SU-DHL-6 (cell line): ENCODE measurements at regions not wholly inside any gene's neighbourhood (a gene's known extent, or its start where the extent isn't known, plus 50 kb on each side); places are given as distances from the start of the nearest gene placed in this dataset.

Experiments used
- H2AFZ ChIP-seq: fragments of 200-600 bp; sonication (generic); 2 replicates; pipeline ENCODE4 v1.6.1; 2014; ENCODE audit warnings: low read depth, mild to moderate bottlenecking, moderate library complexity, mixed read lengths, antibody characterized with exemption, low read length; ENCODE audit not compliant: severe bottlenecking
- H3F3A ChIP-seq: fragments of 200-600 bp; shearing (Covaris generic); 2 replicates; pipeline ENCODE4 v1.6.0; 2016; ENCODE audit warnings: antibody characterized with exemption, mild to moderate bottlenecking; ENCODE audit not compliant: insufficient read depth
- H3K27ac ChIP-seq: fragments of 200-600 bp; sonication (generic); 2 replicates; pipeline ENCODE4 v1.5.1; 2016; ENCODE audit warnings: low read depth, mild to moderate bottlenecking, low read length, moderate library complexity, mixed read lengths
- H3K27me3 ChIP-seq: fragments of 200-600 bp; sonication (generic), shearing (Covaris generic); 2 replicates; pipeline ENCODE4 v1.6.0; 2014; ENCODE audit warnings: mild to moderate bottlenecking, low read length
- H3K36me3 ChIP-seq: fragments of 200-600 bp; sonication (generic); 2 replicates; pipeline ENCODE4 v1.6.1; 2014; ENCODE audit warnings: mild to moderate bottlenecking, low read length, mixed read lengths
- H3K4me2 ChIP-seq: fragments of 300-600, 200-600 bp; shearing (Covaris generic), sonication (generic); 2 replicates; pipeline ENCODE4 v1.6.0; 2014; ENCODE audit warnings: low read length, low read depth, mild to moderate bottlenecking; ENCODE audit not compliant: poor library complexity, severe bottlenecking
- H3K4me3 ChIP-seq: fragments of 200-600 bp; sonication (generic); 2 replicates; pipeline ENCODE4 v1.5.1; 2014; ENCODE audit warnings: antibody characterized with exemption, low read length, mild to moderate bottlenecking, mixed read lengths; ENCODE audit not compliant: insufficient read depth, poor library complexity, severe bottlenecking
- H3K79me2 ChIP-seq: fragments of 200-600 bp; sonication (generic); 2 replicates; pipeline ENCODE4 v1.6.1; 2014; ENCODE audit warnings: mild to moderate bottlenecking, low read length, moderate library complexity; ENCODE audit not compliant: insufficient read depth
- H3K9ac ChIP-seq: fragments of 200-600 bp; sonication (generic); 2 replicates; pipeline ENCODE4 v1.7.0; 2014; ENCODE audit warnings: mild to moderate bottlenecking, low read length
- H3K9me2 ChIP-seq: fragments of 200-600 bp; sonication (generic); replicated peaks from 2 replicates; pipeline ENCODE4 v1.6.1; 2014; ENCODE audit warnings: low read length; ENCODE audit not compliant: insufficient read depth
- H3K9me3 ChIP-seq: fragments of 200-600 bp; sonication (generic); 2 replicates; pipeline ENCODE4 v1.6.1; 2014; ENCODE audit warnings: low read length, mixed read lengths; ENCODE audit not compliant: insufficient read depth
- H4K20me1 ChIP-seq: fragments of 200-600 bp; sonication (generic); 2 replicates; pipeline ENCODE4 v1.6.1; 2014; ENCODE audit warnings: low read depth, mild to moderate bottlenecking, antibody characterized with exemption, low read length, moderate library complexity, mixed read lengths
- EZH2phosphoT487 ChIP-seq: fragments of 200-600 bp; sonication (generic), shearing (Covaris generic); conservative IDR thresholded peaks from 2 replicates; pipeline ENCODE4 v1.6.1; 2018; ENCODE audit warnings: mild to moderate bottlenecking, antibody characterized with exemption, low read length, moderate library complexity, mixed read lengths
- TF ChIP-seq, protein P1 (sequence below): fragments of 200-600 bp; sonication (generic); IDR thresholded peaks from one replicate; pipeline ENCODE4 v1.5.1; 2017; ENCODE audit warnings: antibody characterized with exemption, mild to moderate bottlenecking, low read length, moderate library complexity; ENCODE audit not compliant: insufficient read depth, poor library complexity, severe bottlenecking

- no peaks in the 10 kb centered on the region; the same call in 1 of the 2 replicates for H4K20me1 ChIP-seq
- no peaks in the 10 kb centered on the region for H3K9me2 ChIP-seq
- H3K9me3 ChIP-seq: no peaks in the 10 kb centered on the region
- H3F3A ChIP-seq: no peaks in the 10 kb centered on the region
- TF ChIP-seq, protein P1, sequence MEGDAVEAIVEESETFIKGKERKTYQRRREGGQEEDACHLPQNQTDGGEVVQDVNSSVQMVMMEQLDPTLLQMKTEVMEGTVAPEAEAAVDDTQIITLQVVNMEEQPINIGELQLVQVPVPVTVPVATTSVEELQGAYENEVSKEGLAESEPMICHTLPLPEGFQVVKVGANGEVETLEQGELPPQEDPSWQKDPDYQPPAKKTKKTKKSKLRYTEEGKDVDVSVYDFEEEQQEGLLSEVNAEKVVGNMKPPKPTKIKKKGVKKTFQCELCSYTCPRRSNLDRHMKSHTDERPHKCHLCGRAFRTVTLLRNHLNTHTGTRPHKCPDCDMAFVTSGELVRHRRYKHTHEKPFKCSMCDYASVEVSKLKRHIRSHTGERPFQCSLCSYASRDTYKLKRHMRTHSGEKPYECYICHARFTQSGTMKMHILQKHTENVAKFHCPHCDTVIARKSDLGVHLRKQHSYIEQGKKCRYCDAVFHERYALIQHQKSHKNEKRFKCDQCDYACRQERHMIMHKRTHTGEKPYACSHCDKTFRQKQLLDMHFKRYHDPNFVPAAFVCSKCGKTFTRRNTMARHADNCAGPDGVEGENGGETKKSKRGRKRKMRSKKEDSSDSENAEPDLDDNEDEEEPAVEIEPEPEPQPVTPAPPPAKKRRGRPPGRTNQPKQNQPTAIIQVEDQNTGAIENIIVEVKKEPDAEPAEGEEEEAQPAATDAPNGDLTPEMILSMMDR: no peak
- no peaks in the 10 kb centered on the region for H3K36me3 ChIP-seq
- H2AFZ ChIP-seq: no peak overlapping the region
- no peak overlapping the region for H3K9ac ChIP-seq
- H3K4me2 ChIP-seq: no peak overlapping the region
- H3K27ac ChIP-seq: no peak overlapping the region
- H3K4me3 ChIP-seq: no peak overlapping the region
- no peaks in the 10 kb centered on the region for H3K27me3 ChIP-seq
- no peaks in the 10 kb centered on the region for H3K79me2 ChIP-seq
Measured at GRCh38 chr5:92561411-92561959, 1019.5 kb downstream of the NR2F1-AS1 start.

DNA sequence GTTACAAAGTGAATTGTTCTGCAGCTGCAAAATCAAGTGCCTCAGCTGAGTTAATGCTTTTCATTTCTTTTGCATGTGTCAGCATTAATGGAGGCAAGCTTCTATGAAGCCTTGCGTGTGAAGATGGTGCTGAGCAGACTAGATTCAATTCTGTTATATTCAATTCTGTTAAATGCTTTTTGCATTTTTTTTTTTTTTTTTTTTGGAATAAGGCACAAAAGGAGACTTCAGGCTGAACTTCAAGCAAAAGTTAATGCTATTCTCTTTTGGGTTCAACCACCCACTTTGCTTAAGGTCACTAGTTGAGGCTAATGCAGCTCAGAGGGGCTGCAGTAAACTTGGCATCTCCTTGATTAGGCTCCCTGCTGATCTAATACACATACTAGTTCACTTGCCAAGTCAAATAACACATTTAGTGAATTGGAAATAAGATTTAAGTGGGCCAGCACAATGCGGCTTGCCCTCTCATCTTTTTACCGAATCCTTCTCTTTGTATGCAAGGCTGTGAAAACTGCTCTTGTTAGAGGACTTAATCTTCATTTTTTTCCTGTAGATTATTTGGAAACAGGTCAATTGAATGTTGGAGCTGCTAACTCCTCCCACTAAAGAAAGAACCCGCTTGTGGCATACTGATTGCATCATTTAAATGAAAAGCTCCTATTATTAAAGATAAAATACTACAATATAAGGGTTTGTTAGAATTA is 1020.2 kb downstream of the NR2F1-AS1 start:
- H3K4me2 ChIP-seq: no peak overlapping the region
- H3K9ac ChIP-seq: no peak overlapping the region
- H3F3A ChIP-seq: no peaks in the 10 kb centered on the region
- no peaks in the 10 kb centered on the region for H3K9me2 ChIP-seq
- no peaks in the 10 kb centered on the region for H3K36me3 ChIP-seq
- H2AFZ ChIP-seq: no peak overlapping the region
- H4K20me1 ChIP-seq: no peaks in the 10 kb centered on the region; the same call in 1 of the 2 replicates
- no peak for TF ChIP-seq EZH2phosphoT487
- TF ChIP-seq, protein P1: no peak
- no peaks in the 10 kb centered on the region for H3K9me3 ChIP-seq
- H3K79me2 ChIP-seq: no peaks in the 10 kb centered on the region
- H3K27ac ChIP-seq: no peak overlapping the region
- H3K4me3 ChIP-seq: no peak overlapping the region
- no peaks in the 10 kb centered on the region for H3K27me3 ChIP-seq

DNA sequence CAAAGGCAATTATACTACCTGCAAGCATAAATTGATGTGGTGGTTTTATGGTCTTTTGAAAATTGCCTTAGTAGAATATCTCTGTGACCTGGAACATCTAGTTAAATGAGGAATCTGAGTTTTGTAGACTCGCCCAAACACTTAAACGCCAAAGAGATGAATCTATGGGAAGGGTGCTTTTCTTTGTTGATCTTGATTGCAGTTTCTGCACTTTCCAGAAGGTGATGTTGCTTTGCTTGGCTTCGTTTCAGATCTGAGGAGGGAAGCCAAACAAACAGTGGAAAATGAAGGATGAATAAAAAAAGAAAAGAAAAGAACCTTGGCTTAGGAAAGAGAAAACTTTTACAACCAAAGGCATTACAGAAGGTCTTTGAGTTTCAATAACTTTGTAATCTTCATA is 1021.2 kb downstream of the NR2F1-AS1 start:
- Histone ChIP-seq H3K9ac (no peak overlapping the region), H2AFZ (no peak overlapping the region)

More for the DNA sequence above, 1021.2 kb downstream of the NR2F1-AS1 start:
- Histone ChIP-seq H3K4me3 (no peak overlapping the region), H4K20me1 (no peaks in the 10 kb centered on the region; the same call in 1 of the 2 replicates), H3K79me2 (no peaks in the 10 kb centered on the region), H3K27ac (no peak overlapping the region), H3K36me3 (no peaks in the 10 kb centered on the region), H3K4me2 (no peak overlapping the region), H3F3A (no peaks in the 10 kb centered on the region), H3K9me3 (no peaks in the 10 kb centered on the region), H3K9me2 (no peaks in the 10 kb centered on the region), H3K27me3 (no peaks in the 10 kb centered on the region)
- TF ChIP-seq, protein P1: no peak
- no peak for TF ChIP-seq EZH2phosphoT487
